A673 (cell line): ENCODE measurements at regions not wholly inside any gene's neighbourhood (a gene's known extent, or its start where the extent isn't known, plus 50 kb on each side); places are given as distances from the start of the nearest gene placed in this dataset.

Experiments used
- EZH2 ChIP-seq: fragments of 200-600 bp; sonication (generic); IDR thresholded peaks from 2 replicates; pipeline ENCODE4 v1.6.1; 2017; ENCODE audit warnings: borderline replicate concordance, low read depth, mild to moderate bottlenecking, mixed read lengths, antibody characterized with exemption, low read length; ENCODE audit not compliant: poor library complexity, severe bottlenecking
- TF ChIP-seq, protein P1 (sequence below): fragments of 300-800, 200-600 bp; sonication (generic); conservative IDR thresholded peaks from 2 replicates; pipeline ENCODE4 v1.5.1; 2017; ENCODE audit warnings: low read depth, mild to moderate bottlenecking, antibody characterized with exemption, low read length, moderate library complexity, mixed read lengths

DNA sequence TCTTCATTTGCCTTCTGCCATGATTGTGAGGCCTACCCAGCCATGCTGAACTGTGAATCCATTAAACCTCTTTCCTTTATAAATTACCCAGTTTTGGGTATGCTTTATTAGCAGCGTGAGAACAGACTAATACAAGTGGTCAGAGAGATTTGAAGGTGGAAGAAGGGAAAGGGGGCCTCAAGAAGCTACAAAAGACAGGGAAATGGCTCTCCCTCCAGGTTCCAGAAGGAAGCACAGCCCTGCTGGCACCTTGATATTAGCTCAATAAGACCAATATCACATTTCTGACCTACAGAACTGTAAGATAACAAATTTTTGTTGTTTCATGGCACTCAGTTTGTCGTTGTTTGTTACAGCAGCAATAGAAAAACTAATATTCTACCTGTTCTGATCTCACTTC is 536.5 kb upstream of the MARCKS start:
- TF ChIP-seq, protein P1, sequence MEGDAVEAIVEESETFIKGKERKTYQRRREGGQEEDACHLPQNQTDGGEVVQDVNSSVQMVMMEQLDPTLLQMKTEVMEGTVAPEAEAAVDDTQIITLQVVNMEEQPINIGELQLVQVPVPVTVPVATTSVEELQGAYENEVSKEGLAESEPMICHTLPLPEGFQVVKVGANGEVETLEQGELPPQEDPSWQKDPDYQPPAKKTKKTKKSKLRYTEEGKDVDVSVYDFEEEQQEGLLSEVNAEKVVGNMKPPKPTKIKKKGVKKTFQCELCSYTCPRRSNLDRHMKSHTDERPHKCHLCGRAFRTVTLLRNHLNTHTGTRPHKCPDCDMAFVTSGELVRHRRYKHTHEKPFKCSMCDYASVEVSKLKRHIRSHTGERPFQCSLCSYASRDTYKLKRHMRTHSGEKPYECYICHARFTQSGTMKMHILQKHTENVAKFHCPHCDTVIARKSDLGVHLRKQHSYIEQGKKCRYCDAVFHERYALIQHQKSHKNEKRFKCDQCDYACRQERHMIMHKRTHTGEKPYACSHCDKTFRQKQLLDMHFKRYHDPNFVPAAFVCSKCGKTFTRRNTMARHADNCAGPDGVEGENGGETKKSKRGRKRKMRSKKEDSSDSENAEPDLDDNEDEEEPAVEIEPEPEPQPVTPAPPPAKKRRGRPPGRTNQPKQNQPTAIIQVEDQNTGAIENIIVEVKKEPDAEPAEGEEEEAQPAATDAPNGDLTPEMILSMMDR, result 0 out of 2 replicates have a peak, but pooled peaks have one; percentile 20
- TF ChIP-seq EZH2, result no peak
